ENCODE measurements at regions not wholly inside any gene's neighbourhood (a gene's known extent, or its start where the extent isn't known, plus 50 kb on each side); places are given as distances from the start of the nearest gene placed in this dataset.

GRCh38 chr4:100789991-100790390 lies 272.2 kb upstream of the EMCN start:
- no peak for TF ChIP-seq CTCF (IDR thresholded peaks at IDR 0.05)
- no peak for TF ChIP-seq TAF1 (IDR thresholded peaks at IDR 0.05; ENCODE audit: borderline replicate concordance, low read depth, low read length)
- TF ChIP-seq JUND (IDR thresholded peaks at IDR 0.05), result no peak
- TF ChIP-seq POLR2AphosphoS5 (IDR thresholded peaks at IDR 0.05; ENCODE audit: low read depth, low read length), result no peak
- TF ChIP-seq NRF1 (IDR thresholded peaks at IDR 0.05; ENCODE audit: low read depth, low read length), result no peak
- no peak for TF ChIP-seq RFX5 (IDR thresholded peaks at IDR 0.05; ENCODE audit: low read length)
- no peak for TF ChIP-seq NFIC (IDR thresholded peaks at IDR 0.05; ENCODE audit: borderline replicate concordance)
- TF ChIP-seq CHD2 (IDR thresholded peaks at IDR 0.05; ENCODE audit: low read length, partially characterized antibody), result no peak
- TF ChIP-seq RCOR1 (IDR thresholded peaks at IDR 0.05; ENCODE audit: low read length), result no peak

Measured in SK-N-SH (cell line).